IMR-90 (cell line): ENCODE measurements at regions not wholly inside any gene's neighbourhood (a gene's known extent, or its start where the extent isn't known, plus 50 kb on each side); places are given as distances from the start of the nearest gene placed in this dataset.

ENCODE experiments used
- BHLHE40 ChIP-seq: fragments of 150-350 bp; IDR thresholded peaks from 2 replicates; pipeline ENCODE4 v1.6.1; 2016; ENCODE audit warnings: mild to moderate bottlenecking, low read depth, low read length
- CEBPB ChIP-seq: IDR thresholded peaks from 2 replicates; pipeline ENCODE4 v1.6.1; 2012; ENCODE audit warnings: low read depth, low read length, improper control_type of control experiment
- CTCF ChIP-seq: conservative IDR thresholded peaks from 2 replicates; pipeline ENCODE4 v1.5.1; 2012; ENCODE audit warnings: mild to moderate bottlenecking, low read depth, low read length, improper control_type of control experiment
- FOS ChIP-seq: fragments of 150-350 bp; IDR thresholded peaks from 2 replicates; pipeline ENCODE4 v1.6.1; 2016; ENCODE audit warnings: low read depth, low read length
- MAFK ChIP-seq: IDR thresholded peaks from 2 replicates; pipeline ENCODE4 v1.6.1; 2012; ENCODE audit warnings: low read depth, low read length, improper control_type of control experiment
- MAZ ChIP-seq: IDR thresholded peaks from 2 replicates; pipeline ENCODE4 v1.6.1; 2012; ENCODE audit warnings: low read depth, mild to moderate bottlenecking, low read length, improper control_type of control experiment, moderate library complexity, borderline replicate concordance
- NFE2L2 ChIP-seq: fragments of 150-350 bp; IDR thresholded peaks from 2 replicates; pipeline ENCODE4 v1.6.1; 2016; ENCODE audit warnings: low read depth, mild to moderate bottlenecking, low read length
- POLR2A ChIP-seq: IDR thresholded peaks from 2 replicates; pipeline ENCODE4 v1.6.1; 2012; ENCODE audit warnings: mild to moderate bottlenecking, low read depth, low read length
- RAD21 ChIP-seq: IDR thresholded peaks from 2 replicates; pipeline ENCODE4 v1.6.1; 2012; ENCODE audit warnings: low read length, improper control_type of control experiment
- RCOR1 ChIP-seq: IDR thresholded peaks from 2 replicates; pipeline ENCODE4 v1.6.1; 2012; ENCODE audit warnings: mild to moderate bottlenecking, low read length, improper control_type of control experiment; ENCODE audit not compliant: insufficient replicate concordance
- RFX5 ChIP-seq: IDR thresholded peaks from 2 replicates; pipeline ENCODE4 v1.8.0; 2012; ENCODE audit warnings: low read depth, mild to moderate bottlenecking, low read length, moderate library complexity
- SMC3 ChIP-seq: fragments of 150-350 bp; IDR thresholded peaks from 2 replicates; pipeline ENCODE4 v1.6.1; 2016; ENCODE audit warnings: low read depth, mild to moderate bottlenecking, antibody characterized with exemption, low read length, moderate library complexity
- USF2 ChIP-seq: fragments of 150-350 bp; IDR thresholded peaks from 2 replicates; pipeline ENCODE4 v1.6.1; 2017; ENCODE audit warnings: mild to moderate bottlenecking, antibody characterized with exemption, low read length, low read depth

DNA sequence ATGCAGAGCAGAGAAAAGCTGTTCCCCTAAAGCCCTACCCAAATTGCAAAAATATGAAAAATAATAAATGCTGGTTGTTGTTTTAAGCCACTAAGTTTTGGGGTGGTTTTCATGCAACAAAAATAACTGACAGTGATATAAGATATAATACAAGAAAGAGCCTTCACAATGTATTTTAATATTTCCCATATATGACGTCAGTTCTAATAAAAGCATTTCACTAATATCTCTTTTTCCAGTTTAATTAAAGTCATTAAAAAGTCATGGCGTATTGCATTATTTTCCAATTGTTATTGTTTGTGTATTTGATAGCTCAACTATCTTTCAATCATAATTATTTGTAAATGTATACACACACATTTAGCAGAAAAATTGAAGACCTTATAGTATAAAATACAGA lies 134.7 kb upstream of the EPHA7 start:
- TF ChIP-seq CTCF: no peak
- TF ChIP-seq RAD21: no peak
- no peak for TF ChIP-seq RCOR1
- TF ChIP-seq MAFK: no peak
- no peak for TF ChIP-seq USF2
- no peak for TF ChIP-seq POLR2A
- TF ChIP-seq MAZ: no peak
- TF ChIP-seq CEBPB: no peak
- no peak for TF ChIP-seq FOS
- no peak for TF ChIP-seq SMC3
- no peak for TF ChIP-seq BHLHE40
- no peak for TF ChIP-seq NFE2L2
- no peak for TF ChIP-seq RFX5
